Ectodermal cell (in vitro differentiated cells): ENCODE measurements at regions not wholly inside any gene's neighbourhood (a gene's known extent, or its start where the extent isn't known, plus 50 kb on each side); places are given as distances from the start of the nearest gene placed in this dataset.

ENCODE experiments used
- H3K27ac ChIP-seq: 2 replicates; pipeline ENCODE4 v1.7.0; 2013; ENCODE audit warnings: mild to moderate bottlenecking, low read depth, low read length; ENCODE audit not compliant: insufficient read depth, poor library complexity, severe bottlenecking
- H3K27me3 ChIP-seq: 2 replicates; pipeline ENCODE4 v1.7.0; 2013; ENCODE audit warnings: mild to moderate bottlenecking, low read length; ENCODE audit not compliant: insufficient read depth, control insufficient read depth, poor library complexity, severe bottlenecking
- H3K36me3 ChIP-seq: one replicate; pipeline ENCODE4 v1.7.0; 2013; ENCODE audit warnings: low read length; ENCODE audit not compliant: control insufficient read depth, insufficient read depth
- H3K4me1 ChIP-seq: one replicate; pipeline ENCODE4 v1.7.0; 2013; ENCODE audit warnings: low read length; ENCODE audit not compliant: control insufficient read depth, insufficient read depth
- H3K4me3 ChIP-seq: 2 replicates; pipeline ENCODE4 v1.7.0; 2013; ENCODE audit warnings: low read depth, low read length, control low read depth; ENCODE audit not compliant: insufficient read depth
- H3K9me3 ChIP-seq: 2 replicates; pipeline ENCODE4 v1.7.0; 2013; ENCODE audit warnings: mild to moderate bottlenecking, low read length, moderate library complexity; ENCODE audit not compliant: control insufficient read depth
- WGBS, 2 experiments: methylation state at CpG; one replicate each; pipeline ENCODE4 v1.1.7; 2013; ENCODE audit warnings: missing lambda C conversion rate in 2 of 2; 5-methylcytosine and 5-hydroxymethylcytosine counted together

DNA sequence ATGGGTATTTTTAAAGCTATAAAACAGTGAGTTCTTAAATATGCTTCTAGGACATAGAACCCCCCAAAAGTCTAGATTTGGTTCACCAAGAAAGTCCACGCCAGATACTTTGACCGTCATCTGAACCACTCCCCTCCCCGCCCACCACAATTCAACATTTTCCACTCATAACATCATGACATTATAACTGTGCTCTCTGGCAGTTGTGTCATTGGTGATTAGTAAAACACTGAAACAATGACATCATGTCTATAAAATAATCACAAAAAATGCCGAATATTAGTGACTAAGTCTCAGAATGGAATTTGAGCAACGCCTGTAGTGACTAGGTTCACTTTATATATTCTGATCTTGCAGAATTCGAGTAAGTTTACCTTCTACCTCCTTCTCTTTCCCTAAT, 732.3 kb downstream of the FGF9 start:
- 98% methylated on average over 6 of the region's 6 CpGs for WGBS, 2 experiments
- no peaks in the 10 kb centered on the region for H3K36me3 ChIP-seq
- H3K27ac ChIP-seq = no peak overlapping the region
- peaks cover 16% of the 10 kb centered on the region for H3K4me1 ChIP-seq
- no peaks in the 10 kb centered on the region for H3K9me3 ChIP-seq
- H3K27me3 ChIP-seq = no peaks in the 10 kb centered on the region
- no peak overlapping the region for H3K4me3 ChIP-seq

DNA sequence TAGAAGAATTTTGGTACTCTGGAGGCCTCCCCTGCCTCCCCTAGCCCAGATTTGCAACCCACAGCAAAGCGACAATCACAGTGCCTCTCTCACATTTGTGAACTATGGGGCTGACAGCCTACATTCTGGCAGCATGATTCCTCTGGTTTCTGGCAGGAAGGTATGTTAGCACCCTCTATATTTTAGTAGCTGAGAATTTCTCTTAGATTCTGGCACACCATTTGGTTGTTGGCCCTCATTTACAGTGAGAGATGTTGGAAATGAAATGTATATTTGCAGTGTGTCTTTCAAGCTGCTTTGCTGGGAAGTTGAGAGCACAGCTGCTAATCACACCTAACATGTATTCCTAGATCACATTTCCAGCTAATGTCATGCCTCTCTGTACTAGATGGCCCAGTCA, 735.0 kb downstream of the FGF9 start:
- WGBS, 2 experiments = 83% methylated on average over 1 of the region's 1 CpG
- Histone ChIP-seq H3K27me3 (no peaks in the 10 kb centered on the region), H3K4me3 (no peak overlapping the region), H3K27ac (no peak overlapping the region), H3K9me3 (no peaks in the 10 kb centered on the region), H3K36me3 (no peaks in the 10 kb centered on the region), H3K4me1 (peaks cover 16% of the 10 kb centered on the region)

DNA sequence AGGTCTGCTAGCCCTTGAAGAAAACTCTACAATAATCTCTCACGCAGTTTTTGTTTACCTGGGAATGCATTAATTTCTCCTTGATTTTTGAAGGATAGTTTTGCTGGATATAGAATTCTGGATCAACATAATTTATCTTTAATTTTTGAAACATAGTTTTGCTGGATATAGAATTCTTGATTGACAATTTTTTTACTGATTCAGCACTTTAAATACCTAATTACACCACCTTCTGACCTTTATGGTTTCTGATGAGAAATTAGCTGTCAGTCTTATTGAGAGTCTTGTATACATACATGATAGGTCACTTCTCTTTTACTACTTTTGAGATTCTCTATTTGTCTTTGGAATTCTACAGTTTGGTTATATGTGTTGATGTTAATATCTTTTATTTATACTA, 741.6 kb downstream of the FGF9 start:
- WGBS, 2 experiments = 100% methylated on average over 1 of the region's 1 CpG; no CpG with 5 or more reads in 1 of the 2 experiments
- no peaks in the 10 kb centered on the region for H3K27me3 ChIP-seq
- no peaks in the 10 kb centered on the region for H3K36me3 ChIP-seq
- no peak overlapping the region for H3K4me3 ChIP-seq
- H3K4me1 ChIP-seq = no peaks in the 10 kb centered on the region
- no peak overlapping the region for H3K27ac ChIP-seq
- H3K9me3 ChIP-seq = peaks cover 3% of the 10 kb centered on the region

GRCh38 chr13:22422023-22422422, 751.1 kb downstream of the FGF9 start:
- Histone ChIP-seq H3K27ac (no peak overlapping the region), H3K4me1 (no peaks in the 10 kb centered on the region), H3K36me3 (no peaks in the 10 kb centered on the region), H3K9me3 (no peaks in the 10 kb centered on the region), H3K27me3 (no peaks in the 10 kb centered on the region), H3K4me3 (no peak overlapping the region)

GRCh38 chr13:22422712-22423111, 751.8 kb downstream of the FGF9 start:
- H3K36me3 ChIP-seq = no peaks in the 10 kb centered on the region
- no peak overlapping the region for H3K4me3 ChIP-seq
- no peak overlapping the region for H3K27ac ChIP-seq
- WGBS, 2 experiments = 92 to 93% methylated on average over 7 of the region's 7 CpGs
- H3K27me3 ChIP-seq = no peaks in the 10 kb centered on the region
- no peaks in the 10 kb centered on the region for H3K9me3 ChIP-seq
- H3K4me1 ChIP-seq = no peaks in the 10 kb centered on the region

DNA sequence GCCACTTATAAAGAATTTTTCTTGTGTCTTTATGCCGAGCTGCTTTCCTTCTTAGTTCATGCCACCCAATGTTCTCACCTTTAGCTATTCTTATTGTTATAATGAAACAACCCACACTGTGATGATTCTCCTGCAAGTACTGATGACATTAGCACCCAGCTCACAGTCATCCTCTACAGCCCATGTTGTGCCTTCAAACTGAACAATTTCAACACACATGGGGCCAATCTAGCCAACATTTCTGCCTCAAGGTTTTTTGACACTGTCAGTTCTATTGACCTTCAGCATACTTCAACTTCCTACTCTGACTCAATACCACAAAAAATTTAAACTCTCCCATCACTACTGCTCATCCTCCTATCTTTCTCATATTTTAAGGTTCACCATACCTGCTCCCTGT, 752.4 kb downstream of the FGF9 start:
- Histone ChIP-seq H3K27ac (no peak overlapping the region), H3K9me3 (no peaks in the 10 kb centered on the region), H3K36me3 (no peaks in the 10 kb centered on the region), H3K27me3 (no peaks in the 10 kb centered on the region), H3K4me1 (no peaks in the 10 kb centered on the region), H3K4me3 (no peak overlapping the region)
- WGBS, 2 experiments = 67 to 92% methylated on average over 1 of the region's 1 CpG

- WGBS, 2 experiments = 87 to 98% methylated on average over 4 of the region's 4 CpGs
Observed at GRCh38 chr13:22425087-22425486, 754.2 kb downstream of the FGF9 start.

DNA sequence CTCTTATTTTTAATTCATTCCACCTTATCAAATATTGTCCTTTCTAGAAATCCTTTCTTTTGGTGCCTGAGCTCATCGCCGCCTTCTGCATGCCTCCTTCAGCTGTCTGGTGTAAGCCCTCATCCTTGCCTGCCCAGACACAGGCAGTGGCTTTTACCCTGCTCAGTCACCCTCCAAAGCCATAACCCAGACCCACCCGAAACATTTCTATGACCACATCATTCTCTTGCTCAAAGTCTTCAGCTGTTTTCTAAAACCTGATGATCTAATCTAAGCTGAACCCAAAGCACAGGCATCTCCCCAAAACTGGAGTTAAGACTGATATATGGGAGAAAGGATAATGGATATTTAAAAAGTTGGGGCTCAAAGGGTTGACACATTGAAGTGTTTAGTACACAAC, 753.7 kb upstream of the SGCG start:
- no peak overlapping the region for H3K27ac ChIP-seq
- WGBS, 2 experiments = 91 to 96% methylated on average over 3 of the region's 3 CpGs
- no peak overlapping the region for H3K4me3 ChIP-seq
- no peaks in the 10 kb centered on the region for H3K4me1 ChIP-seq
- H3K9me3 ChIP-seq = no peaks in the 10 kb centered on the region
- no peaks in the 10 kb centered on the region for H3K27me3 ChIP-seq
- no peaks in the 10 kb centered on the region for H3K36me3 ChIP-seq

More at GRCh38 chr13:22425087-22425486, 754.2 kb downstream of the FGF9 start:
- Histone ChIP-seq H3K27me3 (no peaks in the 10 kb centered on the region), H3K4me3 (no peak overlapping the region), H3K27ac (no peak overlapping the region), H3K9me3 (no peaks in the 10 kb centered on the region), H3K36me3 (no peaks in the 10 kb centered on the region), H3K4me1 (no peaks in the 10 kb centered on the region)

DNA sequence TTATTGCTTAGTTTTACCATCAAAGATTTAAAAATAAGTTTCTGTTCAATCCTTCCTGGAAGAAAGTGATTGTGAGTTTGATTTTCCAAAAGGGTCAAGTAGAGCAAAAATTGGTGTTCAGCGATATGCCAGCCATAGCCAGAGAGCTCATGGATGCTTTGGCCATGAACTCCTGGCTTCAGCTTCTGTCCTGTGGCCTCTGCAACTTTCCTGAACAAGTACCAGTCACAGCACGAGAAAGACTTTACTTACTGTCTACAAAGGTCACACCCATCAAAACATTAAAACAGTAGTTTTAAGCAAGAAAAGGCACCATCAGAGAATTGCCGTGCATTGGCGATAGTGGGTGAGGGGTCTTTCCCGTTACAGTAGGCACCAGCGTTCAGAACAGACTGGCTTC, 753.0 kb upstream of the SGCG start:
- WGBS, 2 experiments = 95% methylated on average over 6 of the region's 6 CpGs
- H3K9me3 ChIP-seq = no peaks in the 10 kb centered on the region
- H3K4me3 ChIP-seq = no peak overlapping the region
- H3K27me3 ChIP-seq = no peaks in the 10 kb centered on the region
- no peaks in the 10 kb centered on the region for H3K4me1 ChIP-seq
- H3K27ac ChIP-seq = no peak overlapping the region
- no peaks in the 10 kb centered on the region for H3K36me3 ChIP-seq

- H3K27me3 ChIP-seq = no peaks in the 10 kb centered on the region
- H3K9me3 ChIP-seq = no peaks in the 10 kb centered on the region
- H3K27ac ChIP-seq = no peak overlapping the region
- H3K4me3 ChIP-seq = no peak overlapping the region
- no peaks in the 10 kb centered on the region for H3K4me1 ChIP-seq
- WGBS, 2 experiments = 95 to 96% methylated on average over 10 of the region's 10 CpGs
- H3K36me3 ChIP-seq = no peaks in the 10 kb centered on the region
Observed at GRCh38 chr13:22428188-22428828, 752.5 kb upstream of the SGCG start.

GRCh38 chr13:22432690-22433089, 748.1 kb upstream of the SGCG start:
- H3K27me3 ChIP-seq = no peaks in the 10 kb centered on the region
- H3K36me3 ChIP-seq = no peaks in the 10 kb centered on the region
- no peak overlapping the region for H3K4me3 ChIP-seq
- no peak overlapping the region for H3K27ac ChIP-seq
- no peaks in the 10 kb centered on the region for H3K4me1 ChIP-seq
- H3K9me3 ChIP-seq = no peaks in the 10 kb centered on the region
